Brain microvascular endothelial cell (primary cell): ENCODE measurements at regions not wholly inside any gene's neighbourhood (a gene's known extent, or its start where the extent isn't known, plus 50 kb on each side); places are given as distances from the start of the nearest gene placed in this dataset.
"Not testable (repeated sequence)": the region's sequence is repeated elsewhere in the genome, so short reads cannot be mapped to it uniquely, and the experiment has no call there.

Experiments used
- DNase-seq: peaks from one replicate; pipeline ENCODE4 v3.0.0-alpha.2; 2020
- H3K27ac ChIP-seq: fragments of 250-450 bp; sonication (Bioruptor Pico); 2 replicates; pipeline ENCODE4 v1.5.1; 2020; ENCODE audit warnings: mild to moderate bottlenecking, moderate library complexity
- H3K27me3 ChIP-seq: fragments of 250-450 bp; sonication (Bioruptor Pico); replicated peaks from 2 replicates; pipeline ENCODE4 v1.5.1; 2020; ENCODE audit warnings: mild to moderate bottlenecking
- H3K36me3 ChIP-seq: fragments of 250-450 bp; sonication (Bioruptor Pico); replicated peaks from 2 replicates; pipeline ENCODE4 v1.5.1; 2020; ENCODE audit warnings: mild to moderate bottlenecking
- H3K4me3 ChIP-seq: 2 replicates; pipeline ENCODE4 v1.5.1; 2011; ENCODE audit warnings: low read depth, mild to moderate bottlenecking, control low read depth, low read length, moderate library complexity
- CTCF ChIP-seq: IDR thresholded peaks from 2 replicates; pipeline ENCODE4 v1.5.1; 2011; ENCODE audit warnings: low read depth, mild to moderate bottlenecking, moderate library complexity, low read length, control low read depth, inconsistent platforms; ENCODE audit errors: missing control alignments
- in situ Hi-C: cut with HindIII; loops from 2 replicates; pipeline ENCODE4 v1.10.0; 2017; ENCODE audit warnings: low sequenced_read_pairs, low pct_ligation_motif_present

- H3K27ac ChIP-seq = no peak overlapping the region
- no peak for TF ChIP-seq CTCF
- no peaks in the 10 kb centered on the region for H3K27me3 ChIP-seq
- in situ Hi-C loops = no loop called here
- H3K36me3 ChIP-seq = no peaks in the 10 kb centered on the region
- H3K4me3 ChIP-seq = no peak overlapping the region
- no peak for DNase-seq
These were observed 83.1 kb downstream of the DUSP6 start for GRCh38 chr12:89269174-89269573.

DNA sequence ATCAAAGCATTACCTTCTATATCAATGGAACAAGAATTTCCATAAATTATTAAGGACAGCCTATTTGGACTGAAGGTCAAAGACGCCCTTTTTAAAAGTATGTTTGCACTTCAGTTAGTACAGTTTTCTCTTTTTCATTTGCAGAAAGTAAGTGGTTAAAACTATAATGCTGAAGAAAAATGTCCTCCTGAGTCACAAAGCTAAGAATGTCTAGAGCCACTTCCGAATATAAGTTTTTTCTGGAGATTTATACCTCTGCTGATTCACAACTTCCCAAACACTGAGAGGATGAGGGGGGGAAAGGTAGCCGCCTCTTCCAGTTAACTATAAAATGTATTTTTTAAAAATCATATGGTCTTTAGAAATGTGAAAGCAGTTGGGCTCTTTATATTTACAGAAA lies 84.9 kb downstream of the DUSP6 start:
- no peak for DNase-seq
- Histone ChIP-seq H3K36me3 (no peaks in the 10 kb centered on the region), H3K27me3 (no peaks in the 10 kb centered on the region), H3K27ac (no peak overlapping the region), H3K4me3 (no peak overlapping the region)
- in situ Hi-C loops = no loop called here
- no peak for TF ChIP-seq CTCF

DNA sequence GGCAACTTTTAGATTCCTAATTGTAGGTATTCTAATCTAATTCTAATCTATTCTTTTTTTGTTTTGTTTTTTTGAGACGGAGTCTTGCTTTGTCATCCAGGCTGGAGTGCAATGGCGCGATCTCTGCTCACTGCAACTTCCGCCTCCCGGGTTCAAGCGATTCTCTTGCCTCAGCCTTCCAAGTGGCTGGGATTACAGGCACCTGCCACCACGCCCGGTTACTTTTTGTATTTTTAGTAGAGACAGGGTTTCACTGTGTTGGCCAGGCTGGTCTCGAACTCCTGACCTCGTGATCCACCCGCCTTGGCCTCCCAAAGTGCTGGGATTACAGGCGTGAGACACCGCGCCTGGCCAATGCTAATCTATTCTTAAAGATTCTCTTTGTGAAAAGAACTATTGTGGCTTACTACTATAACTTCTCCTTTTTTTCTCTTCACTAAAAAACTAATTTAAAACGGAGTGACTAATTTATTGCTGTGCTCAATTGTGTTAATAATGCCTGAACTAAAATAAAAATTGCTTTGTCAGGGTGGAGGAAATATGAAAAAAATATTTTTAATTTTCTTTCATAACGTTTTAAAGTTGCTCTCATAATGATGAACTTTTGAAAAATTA lies 85.6 kb downstream of the DUSP6 start:
- H3K4me3 ChIP-seq, H3K27ac ChIP-seq, in situ Hi-C loops, H3K27me3 ChIP-seq, DNase-seq, H3K36me3 ChIP-seq: not testable (repeated sequence)

DNA sequence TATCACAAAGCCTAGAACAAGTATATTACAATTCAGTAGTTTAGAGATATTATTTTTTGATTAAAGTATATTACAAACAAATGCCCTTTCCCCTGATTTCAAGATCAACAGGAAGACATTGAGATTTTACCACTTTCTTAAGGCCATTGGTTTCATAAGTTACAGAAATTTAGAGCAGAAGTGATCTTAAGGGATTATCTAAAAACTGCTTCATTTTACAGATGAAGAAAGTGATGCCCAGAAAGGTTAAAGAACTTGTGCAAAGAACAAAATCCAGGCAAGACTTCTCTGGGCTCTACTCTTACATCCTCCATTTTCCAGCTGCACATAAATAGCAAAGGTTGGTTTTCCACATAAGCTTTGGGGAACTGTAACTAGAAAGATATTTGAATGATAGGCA lies 87.5 kb downstream of the DUSP6 start:
- TF ChIP-seq CTCF = no peak
- DNase-seq = no peak
- H3K27me3 ChIP-seq = no peaks in the 10 kb centered on the region
- in situ Hi-C loops = no loop called here
- no peak overlapping the region for H3K27ac ChIP-seq
- H3K36me3 ChIP-seq = no peaks in the 10 kb centered on the region
- H3K4me3 ChIP-seq = no peak overlapping the region

DNA sequence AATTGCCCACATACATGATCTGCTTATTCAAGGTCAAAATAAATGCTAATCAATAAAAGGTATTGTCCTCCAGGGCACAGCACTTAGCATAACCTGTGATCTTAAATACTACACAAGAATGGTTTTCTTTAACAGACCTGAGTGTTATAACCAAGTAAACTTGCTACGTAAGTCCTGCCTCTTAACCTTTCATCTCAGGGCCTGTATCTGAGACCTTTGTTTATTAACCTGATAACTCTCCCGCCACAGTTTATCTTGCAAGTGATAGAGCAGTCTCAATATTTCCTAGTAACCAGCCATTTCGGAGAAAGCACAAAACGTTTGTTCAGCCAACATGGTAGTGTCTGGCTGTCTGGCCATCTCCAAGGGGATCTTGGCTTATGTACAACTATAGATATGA lies 88.4 kb downstream of the DUSP6 start:
- DNase-seq = no peak
- Histone ChIP-seq H3K27ac (no peak overlapping the region), H3K27me3 (no peaks in the 10 kb centered on the region), H3K36me3 (no peaks in the 10 kb centered on the region), H3K4me3 (no peak overlapping the region)
- TF ChIP-seq CTCF = no peak
- in situ Hi-C loops = no loop called here

GRCh38 chr12:89262855-89263552 lies 89.3 kb downstream of the DUSP6 start:
- TF ChIP-seq CTCF = no peak
- in situ Hi-C loops = no loop called here
- H3K36me3 ChIP-seq = no peaks in the 10 kb centered on the region
- no peak for DNase-seq
- no peak overlapping the region for H3K4me3 ChIP-seq
- no peak overlapping the region for H3K27ac ChIP-seq
- H3K27me3 ChIP-seq = no peaks in the 10 kb centered on the region
